Peyer's patch (tissue), 4 donors: ENCODE measurements at regions not wholly inside any gene's neighbourhood (a gene's known extent, or its start where the extent isn't known, plus 50 kb on each side); places are given as distances from the start of the nearest gene placed in this dataset.

ENCODE experiments used
- POLR2A ChIP-seq, 2 donors: fragments of 450-650 bp; IDR thresholded peaks; one replicate each; pipeline ENCODE4 v1.5.1; 2017; ENCODE audit warnings: antibody characterized with exemption in 2 of 2, mild to moderate bottlenecking in 2 of 2, moderate library complexity in 2 of 2
- TF ChIP-seq, protein P1 (sequence below), 6 experiments: fragments of 450-650 bp in 4 of 6; fragments of 200-600 bp in 2 of 6; sonication (generic) in 1 of 6; IDR thresholded peaks; one replicate each; pipeline ENCODE4 v1.5.1; 2017 to 2019; ENCODE audit warnings: antibody characterized with exemption in 6 of 6, mild to moderate bottlenecking in 3 of 6, moderate library complexity in 1 of 6

DNA sequence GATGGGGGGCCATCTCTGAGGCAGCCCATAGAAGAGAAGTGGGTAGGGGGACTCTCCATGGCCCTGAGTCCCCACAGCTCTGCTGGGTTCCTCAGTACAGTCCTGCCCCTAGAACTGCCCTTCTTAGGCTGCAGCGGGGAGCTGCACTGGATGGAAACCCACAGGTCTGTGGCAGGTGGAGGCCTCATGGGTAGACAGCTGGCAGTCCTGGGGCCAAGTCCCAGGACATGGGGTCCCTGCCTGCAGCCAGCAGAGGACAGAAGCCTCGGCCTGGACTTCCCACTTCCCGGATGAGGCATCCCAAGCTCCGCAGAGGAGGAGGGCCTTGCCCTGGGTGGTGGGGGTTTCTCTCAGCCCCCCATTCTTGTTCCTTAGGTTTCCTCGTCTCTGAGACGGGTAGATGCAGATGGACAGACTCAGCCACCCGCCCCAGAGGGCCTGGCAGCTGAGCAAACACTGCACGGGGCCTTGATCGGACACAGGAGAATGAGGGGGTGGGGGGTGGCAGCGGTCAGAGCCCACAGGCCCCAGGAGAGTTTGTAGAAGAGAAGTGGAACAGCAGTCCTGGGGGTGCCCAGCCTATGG lies 153.8 kb downstream of the C9orf50 start:
- TF ChIP-seq POLR2A (IDR thresholded peaks at IDR 0.05), result no peak
- TF ChIP-seq, protein P1, sequence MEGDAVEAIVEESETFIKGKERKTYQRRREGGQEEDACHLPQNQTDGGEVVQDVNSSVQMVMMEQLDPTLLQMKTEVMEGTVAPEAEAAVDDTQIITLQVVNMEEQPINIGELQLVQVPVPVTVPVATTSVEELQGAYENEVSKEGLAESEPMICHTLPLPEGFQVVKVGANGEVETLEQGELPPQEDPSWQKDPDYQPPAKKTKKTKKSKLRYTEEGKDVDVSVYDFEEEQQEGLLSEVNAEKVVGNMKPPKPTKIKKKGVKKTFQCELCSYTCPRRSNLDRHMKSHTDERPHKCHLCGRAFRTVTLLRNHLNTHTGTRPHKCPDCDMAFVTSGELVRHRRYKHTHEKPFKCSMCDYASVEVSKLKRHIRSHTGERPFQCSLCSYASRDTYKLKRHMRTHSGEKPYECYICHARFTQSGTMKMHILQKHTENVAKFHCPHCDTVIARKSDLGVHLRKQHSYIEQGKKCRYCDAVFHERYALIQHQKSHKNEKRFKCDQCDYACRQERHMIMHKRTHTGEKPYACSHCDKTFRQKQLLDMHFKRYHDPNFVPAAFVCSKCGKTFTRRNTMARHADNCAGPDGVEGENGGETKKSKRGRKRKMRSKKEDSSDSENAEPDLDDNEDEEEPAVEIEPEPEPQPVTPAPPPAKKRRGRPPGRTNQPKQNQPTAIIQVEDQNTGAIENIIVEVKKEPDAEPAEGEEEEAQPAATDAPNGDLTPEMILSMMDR (IDR thresholded peaks at IDR 0.05), result no peak
